Left ventricle myocardium superior (tissue), 1 donor: ENCODE measurements at regions not wholly inside any gene's neighbourhood (a gene's known extent, or its start where the extent isn't known, plus 50 kb on each side); places are given as distances from the start of the nearest gene placed in this dataset.
"Not testable (repeated sequence)": the region's sequence is repeated elsewhere in the genome, so short reads cannot be mapped to it uniquely, and the experiment has no call there.

Source experiments
- ATAC-seq: fragments of 200-7000 bp; cut with Tn5 transposase; one replicate; pipeline ENCODE4 v1.9.1; 2020; ENCODE audit warnings: mild to moderate bottlenecking, moderate library complexity
- DNase-seq: peaks from one replicate; pipeline ENCODE4 v3.0.0-alpha.2; 2020
- intact Hi-C: fragments of 100-400 bp; cut with micrococcal nuclease; formaldehyde crosslinking; loops from one replicate; pipeline ENCODE4 v1.11.0; 2022
- donor health status: DM: no; HTN: yes; CAD: no; lungs with severe emphysema.

GRCh38 chr1:184890539-184890973 is 83.8 kb downstream of the NIBAN1 start:
- DNase-seq (no peak), ATAC-seq (peak; percentile 88)
- intact Hi-C loops: no loop called here

- DNase-seq: no peak
- intact Hi-C loops: loop anchor here (10.0 kb wide), 1 partner anchor 55 kb away; no protein-coding TSS in a partner anchor
- peak; percentile 8 for ATAC-seq
Measured at GRCh38 chr1:184889902-184890301, 84.4 kb downstream of the NIBAN1 start.

GRCh38 chr1:184889166-184889565 is 85.1 kb downstream of the NIBAN1 start:
- ATAC-seq (no peak), DNase-seq (no peak)
- intact Hi-C loops: loop anchor here (10.0 kb wide), 1 partner anchor 54 kb away; no protein-coding TSS in a partner anchor

GRCh38 chr1:184888505-184888904 is 85.8 kb downstream of the NIBAN1 start:
- intact Hi-C loops: loop anchor here (10.0 kb wide), 1 partner anchor 54 kb away; no protein-coding TSS in a partner anchor
- ATAC-seq: no peak
- DNase-seq: no peak

- ATAC-seq (peak; percentile 60), DNase-seq (no peak)
- intact Hi-C loops: loop anchor here (10.0 kb wide), 1 partner anchor 48 kb away; no protein-coding TSS in a partner anchor
Measured at GRCh38 chr1:184882957-184883815, 91.1 kb downstream of the NIBAN1 start.

GRCh38 chr1:184881941-184882913 is 92.1 kb downstream of the NIBAN1 start:
- intact Hi-C loops: loop anchor here (10.0 kb wide), 1 partner anchor 47 kb away; no protein-coding TSS in a partner anchor
- ATAC-seq: peak; percentile 79
- peak; percentile 38 for DNase-seq

GRCh38 chr1:184879876-184880557 is 94.3 kb downstream of the NIBAN1 start:
- no peak for DNase-seq
- intact Hi-C loops: loop anchor here (10.0 kb wide), 1 partner anchor 45 kb away; no protein-coding TSS in a partner anchor
- peak; percentile 33 for ATAC-seq

GRCh38 chr1:184878602-184879001 is 95.7 kb downstream of the NIBAN1 start:
- intact Hi-C loops: no loop called here
- ATAC-seq: no peak
- DNase-seq: no peak

- intact Hi-C loops: no loop called here
- DNase-seq (no peak), ATAC-seq (no peak)
Measured at GRCh38 chr1:184878002-184878401, 96.3 kb downstream of the NIBAN1 start.

GRCh38 chr1:184876015-184876414 is 98.3 kb downstream of the NIBAN1 start:
- DNase-seq, intact Hi-C loops, ATAC-seq: not testable (repeated sequence)

GRCh38 chr1:184875218-184875617 is 99.1 kb downstream of the NIBAN1 start:
- DNase-seq (no peak), ATAC-seq (peak; percentile 51)
- intact Hi-C loops: no loop called here

GRCh38 chr1:184870319-184870718 is 104.0 kb downstream of the NIBAN1 start:
- DNase-seq (no peak), ATAC-seq (no peak)
- intact Hi-C loops: no loop called here

- intact Hi-C loops: no loop called here
- DNase-seq (no peak), ATAC-seq (no peak)
Measured at GRCh38 chr1:184867866-184868689, 106.2 kb downstream of the NIBAN1 start.

GRCh38 chr1:184866991-184867788 is 107.1 kb downstream of the NIBAN1 start:
- intact Hi-C loops: no loop called here
- DNase-seq (no peak), ATAC-seq (peak; percentile 72)

GRCh38 chr1:184866586-184866985 is 107.7 kb downstream of the NIBAN1 start:
- ATAC-seq (no peak), DNase-seq (no peak)
- intact Hi-C loops: no loop called here

- ATAC-seq: no peak
- intact Hi-C loops: no loop called here
- no peak for DNase-seq
Measured at GRCh38 chr1:184865831-184866230, 108.5 kb downstream of the NIBAN1 start.

- no peak for ATAC-seq
Measured at GRCh38 chr1:184861755-184862336, 107.2 kb upstream of the EDEM3 start.

More at GRCh38 chr1:184861755-184862336, 107.2 kb upstream of the EDEM3 start:
- DNase-seq: no peak
- intact Hi-C loops: no loop called here
